CMK (cell line): ENCODE measurements at regions not wholly inside any gene's neighbourhood (a gene's known extent, or its start where the extent isn't known, plus 50 kb on each side); places are given as distances from the start of the nearest gene placed in this dataset.
"Not testable (repeated sequence)": the region's sequence is repeated elsewhere in the genome, so short reads cannot be mapped to it uniquely, and the experiment has no call there.

Experiments used
- DNase-seq: peaks from one replicate; pipeline ENCODE4 v3.0.0-alpha.2; 2010; ENCODE audit warnings: low read depth

DNA sequence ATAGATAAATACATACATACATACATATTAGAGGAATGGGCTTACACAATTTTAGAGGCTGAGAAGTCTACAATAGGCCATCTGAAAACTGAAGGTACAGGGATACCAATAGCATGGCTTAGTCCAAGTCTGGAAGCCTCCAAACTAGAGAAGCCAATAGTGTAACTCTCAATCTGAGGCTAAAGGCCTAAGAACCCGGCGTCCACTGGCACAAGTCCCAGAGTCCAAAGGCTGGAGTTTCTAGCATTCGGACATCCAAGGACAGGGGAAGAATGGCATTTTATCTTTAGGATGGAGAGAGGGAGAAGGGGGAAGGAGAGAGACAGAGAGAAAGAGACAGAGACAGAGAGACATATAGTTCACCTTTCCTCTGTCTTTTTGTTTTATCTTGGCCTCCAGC, 63.7 kb upstream of the SYT4 start:
- no peak for DNase-seq

DNA sequence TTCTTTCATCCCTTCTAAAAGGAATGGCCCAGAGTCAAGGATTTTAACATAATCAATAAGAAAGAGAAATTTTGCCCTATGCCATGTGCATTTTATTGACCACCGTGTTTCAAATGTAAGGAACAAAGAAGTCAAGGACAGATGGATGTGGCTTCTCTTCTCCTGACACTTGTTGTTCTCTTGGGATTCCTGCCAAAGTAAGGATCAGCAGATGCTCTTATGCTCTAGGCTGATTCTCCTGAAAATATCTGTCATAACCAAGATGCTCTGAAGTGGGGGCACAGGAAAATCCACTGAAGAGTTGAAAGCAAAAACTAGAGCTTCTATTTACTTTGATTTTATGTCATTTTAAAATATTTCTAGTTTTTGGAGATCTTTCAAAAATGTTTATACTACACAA, 72.9 kb upstream of the SYT4 start:
- DNase-seq: no peak

DNA sequence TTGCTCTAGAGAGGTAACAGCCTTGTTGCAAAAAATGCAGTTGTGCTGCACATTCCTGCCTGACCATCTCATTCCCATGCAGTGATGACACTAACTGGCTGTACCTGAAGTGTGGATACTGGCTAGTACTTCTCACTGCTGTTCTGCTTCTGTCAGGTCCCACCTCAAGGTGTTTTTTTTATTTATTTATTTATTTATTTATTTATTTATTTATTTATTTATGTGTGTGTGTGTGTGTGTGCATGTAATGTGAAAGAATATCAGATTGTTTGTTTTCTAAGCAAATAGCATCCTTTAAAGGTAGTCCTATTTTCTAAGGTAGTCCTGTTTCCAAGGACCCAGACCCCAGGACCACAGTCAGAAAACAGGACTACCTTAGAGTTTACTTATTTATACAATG, 87.2 kb upstream of the SYT4 start:
- no peak for DNase-seq

DNA sequence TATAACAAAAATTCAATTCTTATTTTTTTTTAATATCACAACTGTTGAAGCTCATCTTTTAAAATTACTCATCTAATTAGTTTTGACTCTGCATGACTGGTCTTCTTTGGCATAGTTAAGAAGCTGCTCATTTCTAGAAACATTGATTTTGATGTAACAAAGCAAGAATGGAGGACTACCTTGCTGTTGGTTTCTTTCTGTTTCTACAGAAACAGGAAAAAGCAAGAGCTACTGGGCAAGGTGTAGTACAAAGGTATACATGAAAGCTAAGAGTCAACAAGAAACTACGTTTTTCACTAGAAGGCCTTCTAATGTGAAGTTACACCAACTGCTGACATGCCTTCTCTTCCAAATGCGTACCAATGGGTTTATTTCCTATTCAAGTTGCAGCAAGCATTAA, 90.6 kb upstream of the SYT4 start:
- no peak for DNase-seq

DNA sequence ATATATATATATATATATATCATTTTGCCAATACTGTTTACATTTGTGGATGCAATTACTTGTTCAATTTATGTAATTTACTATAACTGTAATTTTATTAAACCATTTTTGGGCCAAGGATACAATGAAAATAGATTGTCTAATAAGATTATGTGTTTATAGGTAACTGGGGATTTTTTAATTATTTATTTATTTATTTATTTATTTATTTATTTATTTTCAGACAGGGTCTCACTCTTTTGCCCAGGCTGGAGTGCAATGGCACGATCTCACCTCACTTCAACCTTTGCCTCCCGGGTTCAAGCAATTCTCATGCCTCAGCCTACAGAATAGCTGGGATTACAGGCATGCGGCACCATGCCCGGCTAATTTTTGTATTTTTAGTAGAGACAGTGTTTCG, 92.0 kb upstream of the SYT4 start:
- DNase-seq: not testable (repeated sequence)

DNA sequence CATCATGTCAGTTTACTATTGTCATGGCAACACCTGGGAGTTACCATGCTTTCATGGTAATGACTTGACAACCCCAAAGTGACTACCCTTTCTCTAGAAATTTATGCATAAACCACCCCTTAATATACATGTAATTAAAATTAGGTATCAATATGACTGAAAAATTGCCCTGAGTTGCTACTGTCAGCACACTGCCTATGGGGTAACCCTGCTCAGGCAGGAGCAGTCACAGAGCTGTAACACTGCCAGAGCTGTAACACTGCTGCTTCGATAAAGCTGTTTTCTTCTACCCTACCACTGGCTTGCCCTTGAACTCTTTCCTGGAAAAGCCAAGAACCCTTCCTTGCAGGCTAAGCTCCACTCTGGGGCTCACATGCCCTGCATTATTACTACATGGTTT, 95.5 kb upstream of the SYT4 start:
- no peak for DNase-seq

DNA sequence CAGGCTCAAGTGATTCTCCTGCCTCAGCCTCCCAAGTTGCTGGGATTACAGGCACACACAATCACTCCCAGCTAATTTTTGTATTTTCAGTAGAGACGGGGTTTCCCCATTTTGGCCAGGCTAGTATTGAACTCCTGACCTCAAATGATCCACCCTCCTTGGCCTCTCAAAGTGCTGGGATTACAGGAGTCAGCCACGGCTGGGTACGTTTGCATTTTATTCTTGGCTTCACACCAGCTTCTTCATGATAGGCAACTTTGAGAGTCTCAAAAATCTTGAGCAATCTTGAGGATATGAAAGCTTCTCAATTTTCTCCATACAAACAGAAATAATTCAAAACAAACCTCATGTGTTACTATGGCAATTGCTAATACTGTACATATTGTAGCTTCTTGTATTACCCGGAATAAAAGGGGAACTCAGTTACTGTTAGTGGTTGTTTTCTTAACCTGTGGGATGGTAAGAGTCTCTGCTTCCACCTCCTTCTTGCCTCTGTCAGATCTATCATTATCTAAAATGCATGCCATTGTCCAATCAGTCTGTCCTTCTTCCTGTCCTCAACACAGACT, 102.9 kb upstream of the SYT4 start:
- DNase-seq: no peak

DNA sequence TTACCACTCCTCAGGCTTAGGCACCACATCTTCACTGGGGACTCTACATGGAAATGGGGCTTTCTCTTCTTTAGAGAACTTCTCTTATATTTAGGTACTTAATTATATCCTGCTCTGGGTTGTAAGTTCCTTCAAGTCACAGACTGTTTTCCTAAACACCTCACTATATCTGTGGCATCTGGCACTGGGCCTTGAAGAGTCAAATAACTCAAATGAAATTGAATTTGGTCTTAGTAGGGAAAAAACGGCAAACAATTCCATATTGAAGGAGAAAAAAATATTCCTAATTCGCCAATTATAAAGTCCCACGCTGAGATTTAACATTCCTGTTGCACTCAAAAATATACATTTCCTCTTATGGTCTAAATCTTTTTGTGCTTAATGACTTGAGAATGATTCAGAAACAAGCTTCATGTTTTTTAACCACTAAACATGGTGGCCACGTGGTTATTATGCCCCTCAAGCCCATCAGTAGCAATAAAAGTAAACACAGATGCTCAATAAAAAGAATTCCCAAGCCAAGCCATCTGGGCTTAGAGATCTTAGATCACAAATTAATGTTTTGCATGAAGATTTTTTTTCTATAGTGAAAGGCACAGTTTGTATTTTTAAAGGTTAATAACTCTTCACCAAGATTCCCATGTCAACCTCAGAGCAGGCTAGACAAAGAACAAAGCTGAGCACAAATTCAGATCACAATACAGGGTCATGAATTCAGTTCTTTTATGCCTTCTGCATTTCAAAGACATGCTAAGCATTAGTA, 105.5 kb upstream of the SYT4 start:
- no peak for DNase-seq

DNA sequence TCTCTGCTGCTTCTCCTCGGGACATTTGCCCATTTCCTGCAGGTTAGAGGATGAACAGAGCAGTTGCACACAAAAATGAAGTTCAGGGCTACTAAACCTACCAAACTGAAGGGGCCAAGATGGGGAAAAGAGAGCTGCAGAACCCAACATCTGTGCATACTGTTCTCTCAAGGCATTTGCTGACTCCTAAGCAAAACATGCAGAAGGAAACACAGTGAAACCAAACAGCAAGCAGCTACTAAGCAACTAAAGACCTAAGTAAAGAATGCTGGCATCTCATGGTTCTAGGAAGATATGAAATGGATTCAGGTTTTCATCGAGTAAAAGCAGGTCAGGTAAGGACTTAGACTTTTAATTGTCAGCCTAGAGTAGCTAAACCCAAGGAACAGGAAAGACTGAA, 111.9 kb upstream of the SYT4 start:
- DNase-seq: no peak

DNA sequence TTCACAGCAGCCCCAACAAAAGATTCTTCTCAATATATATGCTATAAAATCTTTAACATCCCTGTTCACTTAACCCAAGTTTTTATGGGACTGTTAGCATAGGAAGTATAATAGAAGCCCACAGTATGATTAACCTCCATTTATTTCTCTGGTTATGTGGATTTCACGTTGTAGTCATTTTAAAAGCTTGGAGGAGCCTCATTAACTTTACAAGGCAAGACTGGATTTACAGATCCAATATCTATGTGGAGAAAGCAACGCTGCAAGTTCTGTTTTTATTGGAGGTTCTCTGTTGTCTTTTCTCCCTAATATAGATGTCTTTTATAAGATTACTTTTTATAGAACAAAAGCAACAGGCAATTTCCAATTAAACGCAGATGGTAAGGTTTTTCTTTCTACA, 114.9 kb upstream of the SYT4 start:
- no peak for DNase-seq

DNA sequence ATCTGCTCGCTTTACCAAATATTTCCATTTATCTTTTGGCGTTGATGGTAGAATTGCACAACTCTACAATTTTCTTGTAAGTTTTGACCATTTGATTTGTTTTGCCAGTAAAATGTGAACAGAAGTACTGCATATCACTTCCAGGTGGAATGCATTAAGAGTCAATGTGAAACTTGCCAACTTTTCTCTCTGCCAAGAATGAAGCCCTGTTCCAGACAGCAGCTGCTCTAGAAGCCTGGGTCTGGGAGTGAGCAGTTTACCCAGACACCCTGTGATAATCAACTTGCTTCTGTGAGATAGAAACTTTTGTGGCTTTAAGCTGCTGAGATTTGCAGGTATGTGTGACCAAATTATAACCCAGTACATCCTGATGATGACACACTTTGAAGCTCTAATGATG, 115.9 kb upstream of the SYT4 start:
- no peak for DNase-seq

DNA sequence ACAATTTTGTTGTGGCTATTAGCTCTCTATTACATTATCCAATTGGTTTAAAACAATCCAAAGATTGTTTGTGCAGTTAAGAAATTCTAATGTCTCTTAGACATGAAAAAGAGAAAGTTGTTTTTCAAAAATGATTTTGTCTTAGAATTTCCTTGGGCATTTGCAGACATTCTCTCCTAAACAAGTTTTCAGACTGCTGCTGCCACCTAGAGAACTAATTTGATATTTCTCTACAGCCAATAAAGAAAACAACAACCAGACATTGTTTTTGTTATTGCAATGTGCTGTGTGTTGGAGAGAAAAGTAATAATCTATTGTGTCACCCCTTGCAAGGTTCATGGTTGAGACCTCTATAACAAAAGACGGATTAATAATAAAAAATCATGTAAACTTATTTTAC, 119.0 kb upstream of the SYT4 start:
- no peak for DNase-seq

DNA sequence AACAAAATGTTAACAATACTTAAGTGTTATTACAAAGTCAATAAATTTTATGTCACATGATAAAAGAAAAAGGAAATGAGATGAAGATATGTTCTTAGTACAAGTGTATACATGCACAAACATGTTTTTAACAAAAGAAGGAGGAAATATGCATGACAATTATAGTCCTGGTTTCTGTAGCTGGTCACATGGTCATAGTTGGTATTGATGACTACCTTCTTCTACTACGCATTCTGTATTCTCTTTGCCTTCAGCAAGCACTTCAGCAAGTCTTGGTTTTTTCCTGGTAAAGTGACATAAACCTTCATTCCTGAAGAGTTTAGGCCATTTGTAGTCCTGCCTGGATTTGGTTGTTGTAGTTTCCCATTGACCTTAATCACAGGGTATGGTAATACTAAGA, 121.3 kb upstream of the SYT4 start:
- DNase-seq: no peak

DNA sequence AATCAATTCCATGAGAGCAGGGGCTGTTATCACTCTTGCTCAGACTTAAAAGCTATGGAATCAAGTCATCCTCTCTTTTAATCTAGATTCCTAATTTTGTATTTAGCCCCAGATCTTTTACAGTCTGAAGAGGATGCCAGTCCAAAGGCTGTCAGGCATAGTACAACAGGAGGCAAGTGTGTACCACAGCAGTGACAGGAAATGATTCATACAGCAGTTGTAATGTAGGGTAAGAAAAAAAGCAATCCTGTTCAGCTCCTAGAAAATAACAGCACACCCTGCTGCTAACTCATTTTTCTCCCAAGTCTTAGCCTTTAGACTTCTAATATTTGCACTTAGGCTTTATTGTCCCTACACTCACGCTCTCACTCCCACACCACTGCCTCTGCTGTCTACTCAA, 127.8 kb upstream of the SYT4 start:
- no peak for DNase-seq

DNA sequence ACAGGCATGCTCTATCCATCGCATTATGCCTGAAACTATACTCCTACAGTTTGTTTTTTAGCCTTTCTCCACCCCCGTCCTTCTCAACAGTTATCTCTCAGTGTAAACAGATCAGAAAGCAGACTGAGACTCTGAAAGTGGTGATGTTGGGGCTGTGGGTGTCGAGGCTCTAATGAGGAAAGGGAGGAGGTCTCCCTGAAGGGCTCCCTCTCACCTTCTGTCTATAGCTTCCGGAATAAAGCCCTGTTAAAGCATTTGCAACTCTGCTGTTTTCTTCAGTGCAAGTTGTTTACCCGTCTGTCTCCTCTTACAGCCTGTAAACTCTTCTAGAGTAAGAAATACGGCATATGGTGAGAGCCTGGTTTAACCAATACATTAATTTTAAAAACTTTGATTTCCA, 136.7 kb upstream of the SYT4 start:
- no peak for DNase-seq

DNA sequence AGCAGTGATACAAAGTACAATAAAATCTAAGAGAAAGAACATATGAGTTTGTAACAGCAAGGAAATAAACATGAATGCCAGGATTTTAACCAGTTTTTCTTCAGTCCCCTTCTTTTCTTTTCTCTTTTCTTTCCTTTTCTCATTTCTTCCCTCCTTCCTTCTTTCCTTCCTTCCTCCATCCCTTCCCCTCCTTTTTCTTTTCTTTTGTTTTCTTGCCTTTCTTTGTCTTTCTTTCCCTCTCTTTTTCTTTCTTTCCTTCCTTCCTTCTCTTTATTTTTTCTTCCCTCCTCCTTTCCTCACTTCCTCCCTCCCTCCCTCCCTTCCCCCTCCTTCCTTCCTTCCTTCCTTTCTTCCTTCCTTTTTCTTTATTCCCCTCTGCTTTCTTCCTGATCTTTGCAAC, 142.8 kb upstream of the SYT4 start:
- DNase-seq: no peak

DNA sequence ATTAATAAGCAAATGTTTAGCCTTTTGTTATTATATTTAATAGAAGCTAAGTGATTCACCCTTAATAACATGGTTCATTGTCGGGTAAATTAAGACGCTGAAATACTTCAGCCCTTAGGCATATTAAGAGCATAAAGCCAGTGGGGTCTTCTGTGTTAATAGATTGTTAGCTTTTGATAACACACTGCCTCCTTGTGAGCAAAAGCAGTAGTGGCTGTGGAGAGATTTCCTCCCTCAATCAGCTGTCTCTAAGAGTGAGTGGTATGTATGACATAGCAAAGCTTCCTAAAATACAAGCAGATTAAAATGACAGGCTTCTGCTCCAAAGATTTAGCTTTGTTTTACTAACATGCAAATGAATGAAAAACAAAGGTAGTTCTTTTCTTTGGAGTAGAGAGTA, 143.7 kb upstream of the SYT4 start:
- DNase-seq: no peak

DNA sequence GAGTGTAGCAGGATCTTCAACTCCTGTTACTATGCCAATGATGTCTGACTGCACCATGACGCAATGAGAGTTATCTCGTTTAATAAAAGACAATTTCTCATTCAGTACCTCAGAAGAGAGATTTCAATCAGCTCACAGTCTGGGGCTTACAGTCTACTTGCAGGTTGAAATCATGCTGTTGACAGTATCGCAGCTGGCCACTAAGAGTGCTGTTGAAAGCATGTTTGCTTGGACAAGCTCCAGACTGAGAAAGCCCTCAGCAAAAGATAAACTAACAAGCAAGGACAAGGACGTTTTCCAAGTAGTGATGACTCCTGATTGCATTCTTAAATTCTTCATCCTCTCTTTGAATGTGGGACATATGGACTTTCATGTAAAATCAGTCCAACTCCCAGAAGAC, 145.2 kb upstream of the SYT4 start:
- DNase-seq: no peak

DNA sequence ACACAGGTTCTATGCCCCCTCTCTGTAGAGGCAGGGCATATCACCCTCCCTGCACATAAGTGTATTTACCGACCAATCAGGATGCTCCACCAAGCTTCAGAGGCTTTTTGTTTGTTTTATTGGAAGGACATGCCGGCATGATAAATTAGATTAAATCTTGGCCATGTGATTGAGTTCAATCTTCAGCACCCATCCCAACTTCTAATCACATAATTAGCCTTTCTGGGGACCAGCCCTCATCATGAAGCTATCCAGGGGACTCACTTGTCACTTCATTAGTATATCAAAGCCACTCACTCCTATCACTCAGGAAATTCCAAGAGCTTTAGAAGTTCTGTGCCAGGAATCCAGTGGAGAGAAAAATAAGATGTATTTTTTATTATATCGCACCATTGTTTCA, 158.6 kb upstream of the SYT4 start:
- DNase-seq: no peak

DNA sequence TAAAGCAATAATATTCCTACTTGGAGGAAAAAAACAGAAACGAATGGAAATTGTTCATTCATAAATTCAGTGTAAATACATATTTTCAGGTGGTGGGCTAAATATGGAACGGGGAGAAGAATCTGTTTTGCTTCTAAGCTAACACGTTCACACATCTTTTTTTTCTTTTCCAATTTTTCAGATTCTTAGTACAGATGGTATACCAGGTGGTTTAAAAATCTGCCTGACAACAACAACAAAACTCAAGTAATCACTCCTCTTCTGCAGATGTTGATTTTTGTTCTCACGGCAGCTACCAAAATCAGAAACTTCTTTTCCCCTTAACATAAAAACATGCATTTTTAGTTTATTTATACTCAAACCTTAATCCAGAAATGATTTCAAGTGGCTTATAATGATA, 164.8 kb upstream of the SYT4 start:
- DNase-seq: no peak

DNA sequence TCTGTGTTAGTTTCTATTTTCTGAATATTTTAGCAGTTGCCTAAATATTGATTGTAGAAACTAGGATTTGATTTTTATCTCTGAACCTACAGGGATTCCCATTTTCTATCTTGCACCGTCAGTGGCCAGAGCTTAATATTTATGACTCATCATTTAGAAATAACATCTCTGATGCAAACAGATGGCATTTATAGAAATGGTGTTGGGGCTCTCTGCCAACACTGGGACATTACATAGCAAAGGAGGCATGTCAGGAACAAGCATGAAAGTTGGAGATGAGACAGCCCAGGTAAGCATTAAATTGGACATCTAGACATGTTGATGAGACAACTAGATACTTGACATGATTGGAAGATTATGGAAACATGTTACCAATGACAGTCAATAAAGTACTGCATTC, 165.3 kb upstream of the SYT4 start:
- no peak for DNase-seq

DNA sequence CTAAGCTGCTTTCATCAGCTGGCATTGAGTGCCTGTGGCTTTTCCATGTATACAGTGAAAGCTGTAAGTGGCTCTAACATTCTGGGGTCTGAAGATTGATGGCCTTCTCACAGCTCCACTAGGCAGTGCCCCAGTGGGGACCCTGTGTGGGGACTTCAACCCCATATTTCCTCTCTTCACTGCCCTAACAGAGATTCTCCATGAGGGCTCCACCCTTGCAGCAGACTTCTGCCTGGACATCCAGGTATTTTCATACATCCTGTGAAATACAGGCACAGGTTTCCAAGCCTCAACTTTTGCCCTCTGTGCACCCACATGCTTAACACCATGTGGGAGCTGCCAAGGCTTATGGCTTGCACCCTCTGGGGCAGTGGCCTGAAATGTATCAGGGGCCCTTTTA, 188.2 kb upstream of the SYT4 start:
- DNase-seq: no peak

DNA sequence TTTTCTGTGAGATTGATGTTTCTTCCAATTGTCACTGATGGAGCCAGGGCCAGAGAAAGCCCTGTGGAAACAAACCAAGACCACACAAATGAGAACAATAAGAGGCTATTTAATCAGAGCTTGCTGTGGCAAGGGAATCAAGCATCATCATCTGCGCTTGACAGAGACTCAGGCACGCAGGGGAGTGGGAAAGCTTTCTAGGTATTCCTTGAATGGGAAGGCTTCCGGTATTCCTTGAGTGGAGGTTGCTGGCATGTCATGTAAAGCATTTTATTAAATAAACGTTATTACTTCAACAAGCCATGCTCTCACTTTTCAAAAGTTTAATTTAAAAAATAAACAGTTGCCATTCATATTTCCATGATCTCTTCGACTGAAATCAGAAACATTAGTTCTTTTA, 194.6 kb upstream of the SYT4 start:
- DNase-seq: no peak

DNA sequence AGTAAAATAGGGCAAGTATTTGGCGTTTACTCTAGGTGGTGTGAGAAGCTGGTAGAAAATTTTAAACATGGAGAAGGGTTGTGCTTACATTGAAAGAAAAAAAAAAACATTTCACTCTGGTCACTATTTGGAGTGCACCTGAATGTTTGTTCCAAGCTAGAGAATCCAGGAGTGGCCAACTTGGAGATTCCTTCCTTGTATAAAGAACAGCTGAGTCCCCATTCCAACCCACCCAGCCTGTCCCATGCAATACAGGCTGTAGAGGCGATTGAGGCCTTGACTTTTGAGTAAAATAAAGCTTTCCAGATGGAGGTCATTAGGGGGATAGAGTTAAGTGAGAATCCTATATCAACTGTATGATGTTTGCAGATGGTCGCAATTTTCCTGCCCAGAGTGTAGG, 203.8 kb upstream of the SYT4 start:
- no peak for DNase-seq
